ENCODE measurements at regions not wholly inside any gene's neighbourhood (a gene's known extent, or its start where the extent isn't known, plus 50 kb on each side); places are given as distances from the start of the nearest gene placed in this dataset.

DNA sequence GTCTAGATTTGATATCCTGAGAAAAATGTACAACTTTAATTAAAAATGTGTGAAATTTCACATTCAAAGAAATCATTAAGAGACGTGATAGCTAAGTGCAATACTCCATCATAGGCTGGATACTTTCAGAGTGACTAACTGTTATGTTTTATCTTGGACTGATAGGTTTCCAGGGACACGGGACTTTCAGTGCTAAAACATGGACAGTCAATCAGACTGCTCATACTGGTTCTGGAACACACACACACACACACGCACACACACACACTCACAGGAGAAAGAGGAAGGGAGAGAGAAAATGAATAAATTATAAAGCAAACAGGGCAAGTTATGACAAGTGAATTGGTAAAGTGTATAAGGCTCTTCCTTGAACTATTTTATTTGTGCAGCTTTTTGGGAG lies 955.9 kb downstream of the SLITRK5 start:
- TF ChIP-seq, protein P1, sequence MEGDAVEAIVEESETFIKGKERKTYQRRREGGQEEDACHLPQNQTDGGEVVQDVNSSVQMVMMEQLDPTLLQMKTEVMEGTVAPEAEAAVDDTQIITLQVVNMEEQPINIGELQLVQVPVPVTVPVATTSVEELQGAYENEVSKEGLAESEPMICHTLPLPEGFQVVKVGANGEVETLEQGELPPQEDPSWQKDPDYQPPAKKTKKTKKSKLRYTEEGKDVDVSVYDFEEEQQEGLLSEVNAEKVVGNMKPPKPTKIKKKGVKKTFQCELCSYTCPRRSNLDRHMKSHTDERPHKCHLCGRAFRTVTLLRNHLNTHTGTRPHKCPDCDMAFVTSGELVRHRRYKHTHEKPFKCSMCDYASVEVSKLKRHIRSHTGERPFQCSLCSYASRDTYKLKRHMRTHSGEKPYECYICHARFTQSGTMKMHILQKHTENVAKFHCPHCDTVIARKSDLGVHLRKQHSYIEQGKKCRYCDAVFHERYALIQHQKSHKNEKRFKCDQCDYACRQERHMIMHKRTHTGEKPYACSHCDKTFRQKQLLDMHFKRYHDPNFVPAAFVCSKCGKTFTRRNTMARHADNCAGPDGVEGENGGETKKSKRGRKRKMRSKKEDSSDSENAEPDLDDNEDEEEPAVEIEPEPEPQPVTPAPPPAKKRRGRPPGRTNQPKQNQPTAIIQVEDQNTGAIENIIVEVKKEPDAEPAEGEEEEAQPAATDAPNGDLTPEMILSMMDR (IDR thresholded peaks at IDR 0.05; ENCODE audit: low read depth, low read length, missing input control) = no peak
- TF ChIP-seq MAX (IDR thresholded peaks at IDR 0.05) = no peak
- no peak for TF ChIP-seq FOXA1 (IDR thresholded peaks at IDR 0.05)
- TF ChIP-seq GABPA (IDR thresholded peaks at IDR 0.05 in 1 of 2, conservative IDR thresholded peaks at IDR 0.05 in 1 of 2) = no peak
- TF ChIP-seq, protein P2, sequence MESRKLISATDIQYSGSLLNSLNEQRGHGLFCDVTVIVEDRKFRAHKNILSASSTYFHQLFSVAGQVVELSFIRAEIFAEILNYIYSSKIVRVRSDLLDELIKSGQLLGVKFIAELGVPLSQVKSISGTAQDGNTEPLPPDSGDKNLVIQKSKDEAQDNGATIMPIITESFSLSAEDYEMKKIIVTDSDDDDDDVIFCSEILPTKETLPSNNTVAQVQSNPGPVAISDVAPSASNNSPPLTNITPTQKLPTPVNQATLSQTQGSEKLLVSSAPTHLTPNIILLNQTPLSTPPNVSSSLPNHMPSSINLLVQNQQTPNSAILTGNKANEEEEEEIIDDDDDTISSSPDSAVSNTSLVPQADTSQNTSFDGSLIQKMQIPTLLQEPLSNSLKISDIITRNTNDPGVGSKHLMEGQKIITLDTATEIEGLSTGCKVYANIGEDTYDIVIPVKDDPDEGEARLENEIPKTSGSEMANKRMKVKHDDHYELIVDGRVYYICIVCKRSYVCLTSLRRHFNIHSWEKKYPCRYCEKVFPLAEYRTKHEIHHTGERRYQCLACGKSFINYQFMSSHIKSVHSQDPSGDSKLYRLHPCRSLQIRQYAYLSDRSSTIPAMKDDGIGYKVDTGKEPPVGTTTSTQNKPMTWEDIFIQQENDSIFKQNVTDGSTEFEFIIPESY (IDR thresholded peaks at IDR 0.05) = no peak
- TF ChIP-seq JUND (IDR thresholded peaks at IDR 0.05) = no peak
- TF ChIP-seq REST (IDR thresholded peaks at IDR 0.05) = no peak
- TF ChIP-seq SP1 (IDR thresholded peaks at IDR 0.05) = no peak
- TF ChIP-seq RAD21 (IDR thresholded peaks at IDR 0.05) = no peak
- no peak for TF ChIP-seq NR2F2 (IDR thresholded peaks at IDR 0.05)
- TF ChIP-seq RXRA (IDR thresholded peaks at IDR 0.05) = no peak
- TF ChIP-seq EGR1 (IDR thresholded peaks at IDR 0.05; ENCODE audit: low read depth in 2 of 2) = no peak

All from liver (tissue), 3 donors.